Glutamatergic neuron (in vitro differentiated cells): ENCODE measurements at regions not wholly inside any gene's neighbourhood (a gene's known extent, or its start where the extent isn't known, plus 50 kb on each side); places are given as distances from the start of the nearest gene placed in this dataset.

Experiments
- DNase-seq: peaks from one replicate; pipeline ENCODE4 v3.0.0; 2022
- H3K27ac Mint-ChIP-seq: one replicate; pipeline ENCODE4 v1.8.0; 2020; ENCODE audit warnings: mild to moderate bottlenecking, mixed read lengths, inconsistent platforms; ENCODE audit not compliant: unreplicated experiment
- H3K27me3 Mint-ChIP-seq: one replicate; pipeline ENCODE4 v1.8.0; 2020; ENCODE audit warnings: mild to moderate bottlenecking, moderate library complexity, mixed read lengths, inconsistent platforms; ENCODE audit not compliant: unreplicated experiment
- H3K36me3 Mint-ChIP-seq: one replicate; pipeline ENCODE4 v1.8.0; 2020; ENCODE audit warnings: mild to moderate bottlenecking, mixed read lengths, inconsistent platforms; ENCODE audit not compliant: unreplicated experiment
- H3K4me1 Mint-ChIP-seq: one replicate; pipeline ENCODE4 v1.8.0; 2020; ENCODE audit warnings: mild to moderate bottlenecking, low read depth, mixed read lengths, inconsistent platforms; ENCODE audit not compliant: unreplicated experiment
- H3K4me3 Mint-ChIP-seq: one replicate; pipeline ENCODE4 v1.8.0; 2020; ENCODE audit warnings: mild to moderate bottlenecking, mixed read lengths, inconsistent platforms; ENCODE audit not compliant: unreplicated experiment
- H3K9me3 Mint-ChIP-seq: one replicate; pipeline ENCODE4 v1.8.0; 2020; ENCODE audit warnings: mild to moderate bottlenecking, moderate library complexity, mixed read lengths, inconsistent platforms; ENCODE audit not compliant: unreplicated experiment
- CTCF ChIP-seq: fragments of 200-600 bp; sonication (generic); IDR thresholded peaks from one replicate; pipeline ENCODE4 v1.5.0; 2021; ENCODE audit not compliant: partially characterized antibody, unreplicated experiment

DNA sequence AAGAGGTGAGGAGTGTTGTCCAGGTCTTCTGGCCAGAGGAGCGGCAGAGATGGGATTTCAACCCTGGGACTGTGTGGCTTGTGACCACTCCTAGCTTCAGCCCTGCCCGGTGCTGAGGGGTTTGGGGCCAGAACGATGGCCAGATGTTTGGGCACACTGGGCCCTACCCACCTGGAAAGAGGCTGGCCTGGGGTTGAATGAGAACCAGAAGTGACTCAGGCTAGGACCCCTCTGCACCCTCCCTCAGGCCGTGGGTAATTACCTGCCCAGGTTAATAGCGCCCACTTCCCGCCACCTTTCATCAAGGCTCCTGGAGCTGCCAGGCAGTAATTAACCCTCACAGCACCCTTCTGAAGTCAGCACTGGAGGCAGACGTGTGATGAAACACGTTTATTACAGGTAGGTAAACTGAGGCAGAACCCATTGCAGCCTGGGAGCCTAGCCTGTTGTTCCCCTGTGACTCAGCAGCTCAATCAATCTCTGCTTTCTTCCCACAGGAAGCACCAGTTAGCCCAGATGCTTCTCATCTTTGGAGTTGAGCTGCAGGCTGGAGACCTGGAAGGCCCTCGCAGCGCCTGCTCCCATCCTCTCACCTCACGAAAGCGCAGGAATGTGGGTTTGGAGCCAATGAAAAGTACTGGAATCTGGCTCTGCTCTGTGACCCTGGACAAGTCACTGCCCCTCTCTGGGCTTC lies 120.8 kb downstream of the CEBPB start:
- peaks cover 6% of the 10 kb centered on the region for H3K36me3 Mint-ChIP-seq
- H3K4me3 Mint-ChIP-seq, result no peak overlapping the region
- TF ChIP-seq CTCF, result no peak
- H3K4me1 Mint-ChIP-seq, result no peaks in the 10 kb centered on the region
- H3K27ac Mint-ChIP-seq, result no peak overlapping the region
- H3K9me3 Mint-ChIP-seq, result peaks cover 1% of the 10 kb centered on the region
- H3K27me3 Mint-ChIP-seq, result no peaks in the 10 kb centered on the region
- no peak for DNase-seq

GRCh38 chr20:50312002-50312681 lies 121.5 kb downstream of the CEBPB start:
- peaks cover 4% of the 10 kb centered on the region for H3K9me3 Mint-ChIP-seq
- TF ChIP-seq CTCF, result no peak
- H3K36me3 Mint-ChIP-seq, result peaks cover 6% of the 10 kb centered on the region
- H3K4me3 Mint-ChIP-seq, result no peak overlapping the region
- DNase-seq, result no peak
- H3K27me3 Mint-ChIP-seq, result no peaks in the 10 kb centered on the region
- H3K4me1 Mint-ChIP-seq, result no peaks in the 10 kb centered on the region
- no peak overlapping the region for H3K27ac Mint-ChIP-seq

DNA sequence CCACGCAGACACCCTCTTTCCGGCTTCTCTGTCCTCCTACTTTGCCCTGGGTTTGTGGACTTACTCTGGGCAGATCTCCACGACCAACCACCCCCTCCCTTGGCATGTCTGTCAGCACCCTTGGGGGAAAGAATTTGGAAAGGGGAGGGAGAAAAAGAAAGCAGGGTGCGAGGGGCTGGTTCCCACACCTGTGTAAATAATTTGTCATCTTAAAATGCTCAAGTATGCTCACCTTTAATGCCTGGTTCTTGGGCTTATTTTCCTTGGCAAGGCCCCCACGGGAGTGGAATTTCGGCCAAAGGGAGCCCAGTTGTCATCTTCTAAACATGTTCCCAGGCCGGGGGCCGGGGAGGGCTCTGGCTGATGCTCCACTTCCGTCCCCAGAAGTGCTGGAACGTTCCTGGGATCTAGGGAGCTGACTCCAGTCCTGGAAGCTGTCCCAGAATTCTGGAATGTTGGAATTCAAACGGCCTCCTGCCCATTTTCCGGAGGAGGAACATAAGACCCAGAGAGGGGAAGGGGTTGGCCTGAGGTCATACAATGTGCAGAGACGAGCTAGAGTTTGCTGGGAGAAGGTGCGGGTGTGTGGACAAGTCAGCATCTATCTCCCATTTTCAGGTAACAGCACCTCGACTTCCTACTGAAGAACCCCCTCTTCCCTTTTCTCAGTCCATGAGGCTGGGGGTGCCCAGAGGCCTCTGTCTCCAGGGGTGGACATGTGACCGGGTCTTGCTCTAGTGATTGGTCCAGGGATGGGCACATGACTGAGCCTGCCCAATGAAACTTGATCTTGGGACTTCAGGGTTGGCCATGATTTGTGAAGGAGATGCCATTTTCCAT lies 122.3 kb downstream of the CEBPB start:
- DNase-seq, result no peak
- H3K36me3 Mint-ChIP-seq, result peaks cover 6% of the 10 kb centered on the region
- no peak overlapping the region for H3K4me3 Mint-ChIP-seq
- no peak overlapping the region for H3K27ac Mint-ChIP-seq
- H3K9me3 Mint-ChIP-seq, result peaks cover 4% of the 10 kb centered on the region
- peaks cover 2% of the 10 kb centered on the region for H3K4me1 Mint-ChIP-seq
- H3K27me3 Mint-ChIP-seq, result no peaks in the 10 kb centered on the region
- TF ChIP-seq CTCF, result no peak

DNA sequence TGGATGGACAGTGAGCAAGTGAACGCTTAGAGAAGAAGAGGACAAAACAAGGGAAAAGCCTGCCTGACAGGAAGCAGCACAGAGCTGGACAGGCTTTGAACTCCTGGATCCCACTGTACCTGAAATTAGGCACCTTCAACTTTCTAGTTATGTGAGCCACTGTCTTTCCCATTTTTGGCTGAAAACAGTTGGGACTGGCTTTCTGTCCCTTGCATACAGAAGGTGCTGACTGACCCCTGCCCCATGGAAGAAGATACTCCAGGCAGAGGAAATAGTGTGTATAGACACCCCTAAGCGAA lies 122.8 kb downstream of the CEBPB start:
- peaks cover 4% of the 10 kb centered on the region for H3K9me3 Mint-ChIP-seq
- H3K4me3 Mint-ChIP-seq, result no peak overlapping the region
- peaks cover 6% of the 10 kb centered on the region for H3K36me3 Mint-ChIP-seq
- no peak overlapping the region for H3K27ac Mint-ChIP-seq
- no peak for TF ChIP-seq CTCF
- peaks cover 2% of the 10 kb centered on the region for H3K4me1 Mint-ChIP-seq
- no peak for DNase-seq
- no peaks in the 10 kb centered on the region for H3K27me3 Mint-ChIP-seq
